A673 (cell line): ENCODE measurements at regions not wholly inside any gene's neighbourhood (a gene's known extent, or its start where the extent isn't known, plus 50 kb on each side); places are given as distances from the start of the nearest gene placed in this dataset.

Experiments used
- BruUV-seq: library from RNA; stranded (reverse); fragments of 400-500 nt; replicated peaks from 2 replicates; lab custom pipeline; 2021; lab: Mats Ljungman, UMichigan
- CTCF ChIA-PET: fragments of 300-600 bp; sonication (Branson Sonifier 250); formaldehyde crosslinking; loops from one replicate; lab custom pipeline; 2022; ENCODE audit warnings: antibody characterized with exemption; lab: Charles Lee
- POLR2A ChIA-PET: fragments of 300-600 bp; sonication (Branson Sonifier 250); formaldehyde crosslinking; loops from one replicate; lab custom pipeline; 2022; ENCODE audit warnings: antibody characterized with exemption; ENCODE audit not compliant: low non-redundant PET; lab: Charles Lee
- DNase-seq: peaks from one replicate; pipeline ENCODE4 v3.0.0-alpha.2; 2015; ENCODE audit warnings: low spot score
- H3K27ac ChIP-seq: fragments of 200-600 bp; sonication (generic); 2 replicates; pipeline ENCODE4 v1.5.1; 2016; ENCODE audit warnings: mixed run types, low read depth, mild to moderate bottlenecking, mixed read lengths, antibody characterized with exemption, low read length; ENCODE audit not compliant: poor library complexity, severe bottlenecking
- H3K27me3 ChIP-seq: fragments of 200-600 bp; sonication (generic); replicated peaks from 2 replicates; pipeline ENCODE4 v1.6.1; 2017; ENCODE audit warnings: mixed run types, low read depth, mild to moderate bottlenecking, mixed read lengths, antibody characterized with exemption, low read length; ENCODE audit not compliant: insufficient read depth, poor library complexity
- H3K36me3 ChIP-seq: fragments of 200-600 bp; sonication (generic); 2 replicates; pipeline ENCODE4 v1.6.1; 2016; ENCODE audit warnings: mixed run types, mild to moderate bottlenecking, mixed read lengths, antibody characterized with exemption, low read length; ENCODE audit not compliant: insufficient read depth, poor library complexity, severe bottlenecking
- H3K4me1 ChIP-seq: fragments of 200-600 bp; sonication (generic); 2 replicates; pipeline ENCODE4 v1.6.1; 2017; ENCODE audit warnings: mixed run types, mild to moderate bottlenecking, mixed read lengths, antibody characterized with exemption, low read length; ENCODE audit not compliant: insufficient read depth, poor library complexity, severe bottlenecking
- H3K4me3 ChIP-seq: fragments of 200-600 bp; sonication (generic); 2 replicates; pipeline ENCODE4 v1.5.1; 2016; ENCODE audit warnings: low read depth, mixed run types, mild to moderate bottlenecking, mixed read lengths, low read length; ENCODE audit not compliant: poor library complexity, severe bottlenecking
- H3K9me3 ChIP-seq: fragments of 200-600 bp; sonication (generic); 2 replicates; pipeline ENCODE4 v1.6.1; 2016; ENCODE audit warnings: mixed run types, low read depth, mild to moderate bottlenecking, mixed read lengths, antibody characterized with exemption, low read length; ENCODE audit not compliant: poor library complexity, severe bottlenecking
- EZH2 ChIP-seq: fragments of 200-600 bp; sonication (generic); IDR thresholded peaks from 2 replicates; pipeline ENCODE4 v1.6.1; 2017; ENCODE audit warnings: borderline replicate concordance, low read depth, mild to moderate bottlenecking, mixed read lengths, antibody characterized with exemption, low read length; ENCODE audit not compliant: poor library complexity, severe bottlenecking
- intact Hi-C: fragments of 100-400 bp; cut with micrococcal nuclease; formaldehyde crosslinking; loops from one replicate; pipeline ENCODE4 v1.10.0; 2022; ENCODE audit not compliant: unreplicated experiment
- TF ChIP-seq, protein P1 (sequence below): fragments of 300-800, 200-600 bp; sonication (generic); conservative IDR thresholded peaks from 2 replicates; pipeline ENCODE4 v1.5.1; 2017; ENCODE audit warnings: low read depth, mild to moderate bottlenecking, antibody characterized with exemption, low read length, moderate library complexity, mixed read lengths

DNA sequence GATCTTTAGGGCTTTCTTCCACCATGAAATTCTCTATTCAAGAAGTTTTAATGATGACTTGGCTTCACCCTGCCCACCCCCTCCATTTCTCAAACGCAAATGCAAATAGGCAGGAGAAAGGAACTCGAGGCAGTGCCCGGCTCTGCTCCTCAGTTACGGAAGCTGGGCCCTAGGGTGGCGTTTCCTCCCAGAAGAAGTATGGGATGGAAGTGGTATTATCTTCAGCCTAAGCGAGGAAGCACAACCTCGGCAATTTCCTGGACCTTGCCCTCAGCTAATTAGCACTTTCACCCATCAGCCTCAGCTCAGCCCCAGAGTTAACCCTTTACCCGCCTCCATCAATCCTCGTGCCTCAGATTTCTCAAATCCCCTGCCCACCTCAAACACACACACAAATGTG, 58.2 kb upstream of the LRRC55 start:
- no TSS peak for BruUV-seq
- H3K27ac ChIP-seq, result no peak overlapping the region
- POLR2A ChIA-PET, result no interaction called here

DNA sequence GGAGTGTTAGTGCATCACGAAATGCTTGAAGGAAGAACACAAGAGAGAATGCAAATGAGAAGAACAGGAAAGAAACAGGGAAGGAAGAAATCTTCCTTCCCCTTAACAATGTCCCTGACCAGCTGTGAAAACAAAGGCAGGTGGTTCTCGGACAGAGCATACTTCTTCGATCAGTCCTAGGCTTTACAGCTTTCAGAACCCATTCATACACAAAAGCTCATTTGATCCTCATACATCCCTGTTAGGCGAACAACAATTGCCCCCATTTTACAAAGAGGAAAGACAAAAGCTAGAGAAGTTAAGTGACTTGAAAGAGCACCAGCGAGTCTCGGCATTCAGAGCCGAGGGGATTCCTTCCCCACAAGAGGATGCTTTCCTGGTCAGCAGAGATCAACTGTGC, 57.2 kb upstream of the LRRC55 start:
- H3K27ac ChIP-seq, result no peak overlapping the region
- H3K27me3 ChIP-seq, result peaks cover 8% of the 10 kb centered on the region
- H3K4me1 ChIP-seq, result no peaks in the 10 kb centered on the region
- no peaks in the 10 kb centered on the region for H3K9me3 ChIP-seq
- intact Hi-C loops, result no loop called here
- DNase-seq, result no peak
- CTCF ChIA-PET, result no interaction called here
- no peaks in the 10 kb centered on the region for H3K36me3 ChIP-seq
- BruUV-seq, result no TSS peak
- POLR2A ChIA-PET, result no interaction called here
- no peak overlapping the region for H3K4me3 ChIP-seq
- TF ChIP-seq, protein P1, sequence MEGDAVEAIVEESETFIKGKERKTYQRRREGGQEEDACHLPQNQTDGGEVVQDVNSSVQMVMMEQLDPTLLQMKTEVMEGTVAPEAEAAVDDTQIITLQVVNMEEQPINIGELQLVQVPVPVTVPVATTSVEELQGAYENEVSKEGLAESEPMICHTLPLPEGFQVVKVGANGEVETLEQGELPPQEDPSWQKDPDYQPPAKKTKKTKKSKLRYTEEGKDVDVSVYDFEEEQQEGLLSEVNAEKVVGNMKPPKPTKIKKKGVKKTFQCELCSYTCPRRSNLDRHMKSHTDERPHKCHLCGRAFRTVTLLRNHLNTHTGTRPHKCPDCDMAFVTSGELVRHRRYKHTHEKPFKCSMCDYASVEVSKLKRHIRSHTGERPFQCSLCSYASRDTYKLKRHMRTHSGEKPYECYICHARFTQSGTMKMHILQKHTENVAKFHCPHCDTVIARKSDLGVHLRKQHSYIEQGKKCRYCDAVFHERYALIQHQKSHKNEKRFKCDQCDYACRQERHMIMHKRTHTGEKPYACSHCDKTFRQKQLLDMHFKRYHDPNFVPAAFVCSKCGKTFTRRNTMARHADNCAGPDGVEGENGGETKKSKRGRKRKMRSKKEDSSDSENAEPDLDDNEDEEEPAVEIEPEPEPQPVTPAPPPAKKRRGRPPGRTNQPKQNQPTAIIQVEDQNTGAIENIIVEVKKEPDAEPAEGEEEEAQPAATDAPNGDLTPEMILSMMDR, result no peak
- no peak for TF ChIP-seq EZH2

More for the DNA sequence above, 58.2 kb upstream of the LRRC55 start:
- TF ChIP-seq, protein P1, result no peak
- no peak for TF ChIP-seq EZH2
- Histone ChIP-seq H3K36me3 (no peaks in the 10 kb centered on the region), H3K4me1 (no peaks in the 10 kb centered on the region), H3K9me3 (no peaks in the 10 kb centered on the region), H3K4me3 (no peak overlapping the region), H3K27me3 (peaks cover 8% of the 10 kb centered on the region)
- CTCF ChIA-PET, result no interaction called here
- intact Hi-C loops, result no loop called here
- no peak for DNase-seq

DNA sequence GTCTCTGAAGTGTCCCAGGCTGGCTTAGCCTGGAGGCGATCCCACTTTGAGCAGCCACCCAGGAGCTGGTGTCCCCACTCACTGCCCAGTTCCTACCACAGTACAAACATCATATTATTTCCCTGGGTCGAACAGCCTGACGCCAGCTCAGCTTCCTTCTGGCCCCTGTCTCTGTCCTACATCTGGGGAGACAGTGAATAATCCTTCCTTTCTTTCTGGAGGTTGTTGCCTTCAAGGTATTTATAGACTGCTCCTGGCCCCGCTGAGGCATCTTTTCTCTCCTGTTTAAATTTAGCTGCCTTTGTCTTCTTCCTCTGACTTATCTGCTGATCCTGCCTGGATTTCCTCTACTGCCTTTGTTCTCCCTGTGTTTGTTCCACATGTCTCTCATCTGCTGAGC, 56.8 kb upstream of the LRRC55 start:
- Histone ChIP-seq H3K27me3 (peaks cover 8% of the 10 kb centered on the region), H3K9me3 (no peaks in the 10 kb centered on the region), H3K4me1 (no peaks in the 10 kb centered on the region), H3K36me3 (no peaks in the 10 kb centered on the region), H3K27ac (no peak overlapping the region), H3K4me3 (no peak overlapping the region)
- no peak for TF ChIP-seq EZH2
- TF ChIP-seq, protein P1, result no peak
- intact Hi-C loops, result no loop called here
- BruUV-seq, result no TSS peak
- CTCF ChIA-PET, result no interaction called here
- POLR2A ChIA-PET, result no interaction called here
- no peak for DNase-seq
